GM18519 (cell line): ENCODE measurements at regions not wholly inside any gene's neighbourhood (a gene's known extent, or its start where the extent isn't known, plus 50 kb on each side); places are given as distances from the start of the nearest gene placed in this dataset.

Experiments
- ATAC-seq: cut with Tn5 transposase; IDR thresholded peaks from one replicate; pipeline ENCODE4 v1.9.1; 2021; ENCODE audit warnings: mild to moderate bottlenecking, moderate library complexity; ENCODE audit not compliant: unreplicated experiment, low FRiP score

DNA sequence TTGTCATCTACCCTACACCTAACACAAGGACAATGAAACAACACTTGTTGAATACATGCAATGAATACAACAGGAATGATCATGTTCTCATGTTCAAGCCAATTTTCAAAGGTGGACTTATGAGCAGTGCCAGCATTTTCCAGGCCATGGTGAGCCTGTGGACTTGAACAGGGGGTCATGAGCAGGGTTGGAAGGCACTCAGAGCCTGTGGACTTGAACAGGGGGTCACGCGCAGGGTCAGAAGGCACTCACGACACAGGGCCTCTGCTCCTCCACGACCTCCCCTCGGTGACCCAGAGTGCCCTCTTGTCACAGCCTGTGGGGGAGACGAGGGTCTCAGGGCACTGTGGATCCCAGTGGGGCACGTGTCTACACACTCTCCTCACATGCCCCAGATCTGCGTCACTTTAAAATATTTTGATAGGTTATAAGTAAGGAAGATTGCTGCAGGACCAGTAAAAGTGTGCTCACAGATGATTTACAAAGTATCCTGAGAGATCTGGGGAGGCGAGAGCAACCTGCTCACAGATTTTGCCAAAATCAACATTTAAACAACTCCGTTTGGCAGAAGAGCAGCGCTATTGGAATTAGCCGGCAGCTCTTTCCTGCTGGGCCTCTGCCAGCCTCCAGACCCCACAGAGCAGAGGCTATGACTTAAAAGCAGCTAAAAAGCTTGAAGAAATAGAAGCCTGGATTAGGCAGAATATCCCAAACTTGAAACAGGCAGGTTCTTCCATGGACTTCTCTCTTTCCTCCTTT is 121.9 kb downstream of the TMEM18 start:
- ATAC-seq: no peak

DNA sequence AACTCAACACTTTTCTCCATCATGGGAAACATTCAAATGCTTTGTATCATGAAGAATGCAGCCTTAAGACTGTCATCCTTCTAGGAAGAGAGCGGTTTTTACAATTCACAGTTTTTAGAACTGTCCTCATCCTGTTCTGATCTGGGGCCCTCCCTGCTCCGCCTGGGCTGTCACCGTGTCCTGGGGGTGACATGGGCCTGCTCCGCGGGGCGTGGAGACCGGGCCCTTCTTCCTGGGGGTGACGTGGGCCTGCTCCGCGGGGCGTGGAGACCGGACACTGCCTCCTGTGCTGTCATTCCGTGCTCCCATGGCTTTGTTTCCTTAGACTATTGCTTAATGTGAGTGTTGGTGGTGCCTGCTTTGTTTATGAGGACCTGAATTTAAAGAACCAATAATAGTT is 122.8 kb downstream of the TMEM18 start:
- ATAC-seq: no peak

DNA sequence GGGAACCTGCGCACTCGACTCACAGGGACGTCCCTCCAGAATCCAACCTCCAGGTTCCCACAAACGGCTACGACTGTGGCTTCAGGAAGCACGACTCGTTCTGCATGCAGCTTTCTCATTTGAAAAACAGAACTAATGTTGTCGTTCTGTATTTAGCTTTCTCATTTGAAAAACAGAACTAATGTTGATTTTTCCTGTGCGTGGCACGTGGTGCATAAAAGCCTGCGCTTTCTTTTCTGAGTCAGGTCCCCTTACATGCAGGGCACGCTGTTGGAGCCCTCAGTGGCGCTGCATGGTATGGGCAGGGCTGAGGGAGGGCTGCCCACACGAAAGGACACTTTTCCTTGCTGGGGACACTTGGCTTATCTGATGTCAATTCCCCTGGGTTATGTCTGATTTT is 124.3 kb downstream of the TMEM18 start:
- no peak for ATAC-seq

DNA sequence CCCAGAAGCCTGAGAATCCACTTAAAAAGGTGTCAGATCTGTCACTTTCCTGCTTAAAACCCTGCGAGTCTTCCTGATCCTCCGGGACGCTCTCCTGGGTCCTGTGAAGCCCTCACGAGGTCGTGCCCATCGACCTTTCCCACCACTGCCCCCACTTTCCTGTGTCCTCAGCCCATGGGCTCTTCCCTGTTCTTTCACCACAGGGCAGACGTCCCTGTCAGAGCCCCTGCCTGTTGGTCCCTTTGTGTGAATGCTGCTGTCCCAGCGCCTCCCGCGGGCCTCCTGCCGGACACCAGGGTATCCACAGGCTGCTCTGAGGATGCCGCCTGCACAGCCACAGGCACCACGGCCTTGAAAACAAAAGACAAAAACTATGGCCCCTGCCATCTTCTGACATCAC is 125.6 kb downstream of the TMEM18 start:
- no peak for ATAC-seq

DNA sequence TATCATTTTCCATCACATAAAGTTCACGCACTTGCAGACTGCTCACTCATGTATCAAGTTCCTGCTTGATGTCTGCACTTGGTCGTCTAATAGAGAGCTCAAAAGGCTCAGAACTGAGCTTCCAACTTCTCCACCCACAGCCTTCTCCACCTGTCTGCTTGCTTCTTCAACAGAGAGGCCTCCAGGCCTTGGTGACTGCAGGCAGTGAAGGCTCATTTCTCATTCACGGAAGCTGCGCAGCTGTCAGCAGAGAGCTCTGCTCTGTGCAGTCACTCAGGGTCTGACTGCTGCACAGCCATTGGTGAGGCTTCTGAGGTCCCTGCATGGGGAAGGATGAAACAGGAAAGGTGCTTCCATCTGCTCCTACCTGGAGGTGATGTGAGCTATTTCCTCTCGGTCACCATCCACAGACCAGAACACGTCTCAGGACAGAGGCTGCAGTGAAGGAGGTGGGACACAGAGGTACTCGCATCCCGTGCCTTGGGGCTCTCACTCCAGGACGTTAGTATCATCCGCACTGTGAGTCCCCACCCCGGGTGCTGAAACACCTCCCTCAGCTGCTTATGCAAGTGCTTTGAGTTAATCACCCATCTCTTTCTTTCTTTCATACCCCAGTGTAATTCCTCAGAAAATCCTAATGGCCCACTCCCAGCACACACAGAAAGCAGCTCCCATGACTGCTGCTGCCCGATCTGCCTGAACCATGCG is 126.2 kb downstream of the TMEM18 start:
- peak; percentile 83 for ATAC-seq

DNA sequence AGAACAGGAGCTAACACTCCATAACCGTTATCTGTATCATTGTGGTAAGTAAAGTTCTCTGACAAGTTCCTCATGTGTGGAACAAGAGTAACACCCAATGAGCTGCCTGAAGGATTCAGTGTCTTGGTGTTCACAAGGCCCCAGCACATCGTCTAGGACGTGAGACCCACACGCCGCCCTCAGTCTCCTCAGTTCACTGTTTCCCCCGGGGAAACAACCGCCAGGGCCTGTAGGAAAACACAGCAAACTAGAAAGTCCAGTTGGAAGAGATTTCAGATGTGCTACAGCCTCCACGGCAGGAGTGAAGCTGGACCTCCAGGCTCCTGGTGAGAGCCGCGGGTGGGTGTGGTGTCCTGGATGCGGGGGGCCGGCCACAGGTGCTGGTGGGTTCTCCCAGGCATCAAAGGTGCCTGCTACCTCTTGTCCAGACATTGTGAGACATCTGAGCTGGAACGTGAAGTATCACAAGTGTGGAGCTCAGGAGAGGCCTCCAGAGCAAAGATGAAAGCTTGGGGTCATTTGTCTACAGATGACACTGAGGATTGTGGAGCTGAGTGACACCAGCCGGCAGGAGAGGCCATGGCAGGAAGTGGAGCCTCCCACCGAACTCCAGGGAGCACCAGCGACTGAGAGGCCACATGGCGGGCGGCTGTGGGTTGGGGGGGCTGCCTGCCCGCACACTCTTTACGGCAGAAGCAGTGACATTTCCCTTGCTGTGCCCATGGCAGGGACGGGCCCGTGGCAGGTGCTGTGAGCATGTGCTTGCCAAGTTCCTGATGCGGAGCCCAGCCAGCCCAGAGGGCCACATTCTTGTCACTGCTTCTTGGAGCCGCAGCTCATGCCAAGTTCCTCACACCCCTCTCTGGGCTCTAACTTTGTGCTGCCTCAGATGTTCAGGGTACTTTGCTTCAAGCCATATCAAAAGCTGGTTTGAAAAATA is 131.2 kb downstream of the TMEM18 start:
- ATAC-seq: no peak

DNA sequence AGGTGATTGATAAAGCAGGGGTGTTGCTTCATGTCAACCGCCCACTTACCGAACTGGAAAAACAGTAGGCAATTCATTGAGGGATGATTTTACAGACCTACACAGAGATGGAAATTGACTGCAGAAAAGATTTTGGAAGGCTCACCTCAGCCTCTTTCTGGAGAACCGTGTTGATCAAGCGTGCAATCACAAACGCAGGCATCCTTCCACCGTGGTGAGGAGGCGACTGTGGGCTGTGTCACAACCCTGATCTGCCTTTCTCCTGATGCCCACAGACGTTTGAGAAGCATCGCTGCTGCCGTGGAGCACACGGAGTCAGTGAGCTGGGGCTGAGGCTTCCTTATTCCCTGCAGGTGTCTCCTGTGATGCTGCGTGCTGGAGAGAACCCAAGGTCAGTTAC is 132.0 kb downstream of the TMEM18 start:
- ATAC-seq: no peak

DNA sequence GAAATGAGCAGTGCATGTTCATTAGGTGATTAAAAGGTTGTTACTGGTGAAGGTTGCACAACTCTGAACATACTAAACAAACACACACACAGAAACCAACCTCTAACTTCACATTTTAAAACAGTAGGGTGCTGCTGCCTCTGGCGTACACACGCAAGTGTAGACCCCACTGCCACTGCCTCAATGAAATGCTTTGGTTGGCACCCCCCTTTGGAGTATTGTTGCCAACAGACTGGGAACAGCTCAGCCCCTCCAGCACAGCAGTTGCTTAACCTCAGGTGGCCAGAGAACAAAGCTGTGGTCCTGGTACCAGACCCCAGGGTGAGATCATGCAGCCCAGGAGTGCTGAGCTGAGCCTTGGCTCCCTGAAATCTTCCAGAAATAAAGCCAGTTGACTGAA is 138.6 kb downstream of the TMEM18 start:
- no peak for ATAC-seq

DNA sequence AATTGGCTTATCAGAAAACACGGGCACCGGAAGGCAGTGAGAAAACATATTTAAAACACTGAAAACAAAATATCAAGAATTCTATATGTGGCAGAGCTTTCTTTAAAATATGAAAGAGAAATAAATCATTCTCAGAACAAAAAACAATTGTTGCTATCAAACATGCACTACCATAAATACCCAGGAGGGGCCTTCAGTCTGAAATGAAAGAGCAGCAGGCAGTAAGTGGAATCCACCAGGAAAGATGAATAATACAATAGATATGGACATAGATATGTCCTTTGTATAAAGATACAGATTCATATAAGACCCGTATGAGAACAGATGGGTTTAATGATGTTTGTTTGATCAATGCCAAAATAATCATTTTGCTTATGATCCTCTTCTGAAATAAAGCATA is 142.0 kb downstream of the TMEM18 start:
- no peak for ATAC-seq

DNA sequence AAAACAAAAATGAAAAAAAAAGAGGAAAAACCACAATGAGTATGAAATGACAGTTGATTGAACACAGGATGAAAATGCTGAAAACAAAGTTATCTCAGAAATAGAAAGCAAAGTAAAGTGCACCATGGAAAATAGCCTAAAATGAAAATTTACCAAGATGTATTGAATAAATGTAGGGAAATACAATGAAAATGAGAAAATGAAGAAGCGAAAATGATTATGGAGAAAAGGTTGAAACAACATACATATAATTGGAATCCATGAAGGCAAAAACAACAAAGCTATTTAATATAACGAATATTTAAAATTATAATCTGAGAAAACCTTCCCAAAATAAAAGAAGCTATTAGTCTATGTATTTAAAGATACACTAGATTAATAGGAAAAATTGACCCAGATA is 147.4 kb downstream of the TMEM18 start:
- no peak for ATAC-seq

DNA sequence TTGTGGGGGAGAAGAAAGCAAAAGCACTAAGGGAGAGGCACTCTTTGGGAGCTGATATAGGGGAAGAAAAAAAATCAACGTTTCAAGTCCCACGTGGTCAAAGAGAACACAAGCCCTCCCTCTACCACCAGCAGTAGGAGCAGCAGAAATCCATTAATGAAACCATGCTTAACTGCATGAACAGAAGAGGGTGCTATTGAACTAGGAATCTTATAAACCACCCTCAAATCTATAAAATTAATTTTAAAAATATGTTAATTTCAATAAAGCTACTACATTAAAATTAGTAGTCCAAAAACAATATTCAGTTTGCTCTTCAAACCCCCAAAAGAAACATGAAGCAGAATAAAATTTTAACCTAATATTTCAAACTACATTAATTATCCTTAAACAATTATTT is 147.8 kb downstream of the TMEM18 start:
- ATAC-seq: no peak

DNA sequence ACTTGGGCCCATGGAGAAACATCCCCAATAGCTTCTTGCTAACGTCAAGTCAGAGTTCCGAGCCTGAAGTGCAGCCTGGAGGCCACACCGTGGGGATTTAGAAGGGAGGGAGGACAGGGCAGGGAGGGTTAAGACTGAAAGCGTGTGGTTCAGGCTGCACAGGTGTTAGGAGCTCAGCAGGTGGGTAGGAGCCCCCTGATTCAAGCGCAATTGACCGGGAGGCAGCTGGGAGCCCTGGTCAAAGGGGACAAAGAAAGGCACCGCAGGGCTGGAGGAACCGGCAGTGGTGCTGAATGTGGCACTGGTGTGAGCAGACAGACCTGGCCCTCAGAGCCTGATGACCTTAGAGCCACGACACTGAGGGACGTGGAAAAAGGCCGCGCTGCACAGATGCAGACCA is 149.6 kb downstream of the TMEM18 start:
- ATAC-seq: no peak

DNA sequence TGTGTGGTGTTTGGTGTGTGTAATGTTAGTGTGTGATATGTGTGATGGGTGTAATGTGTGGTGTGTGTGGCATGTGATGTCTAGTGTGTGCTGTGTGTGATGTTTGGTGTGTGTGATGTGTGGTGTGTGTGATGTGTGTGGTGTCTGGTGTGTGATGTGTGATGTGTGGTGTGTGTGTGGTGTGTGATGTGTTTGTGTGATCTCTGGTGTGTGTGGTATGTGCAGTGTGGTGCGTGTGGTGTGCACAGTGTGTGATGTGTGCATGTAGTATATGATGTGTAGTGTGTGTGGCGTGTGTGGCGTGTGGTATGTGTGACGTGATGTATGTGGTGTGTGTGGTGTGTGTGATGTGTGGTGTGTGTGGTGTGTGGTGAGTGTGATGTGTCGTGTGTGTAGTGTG is 150.3 kb downstream of the TMEM18 start:
- ATAC-seq: no peak

DNA sequence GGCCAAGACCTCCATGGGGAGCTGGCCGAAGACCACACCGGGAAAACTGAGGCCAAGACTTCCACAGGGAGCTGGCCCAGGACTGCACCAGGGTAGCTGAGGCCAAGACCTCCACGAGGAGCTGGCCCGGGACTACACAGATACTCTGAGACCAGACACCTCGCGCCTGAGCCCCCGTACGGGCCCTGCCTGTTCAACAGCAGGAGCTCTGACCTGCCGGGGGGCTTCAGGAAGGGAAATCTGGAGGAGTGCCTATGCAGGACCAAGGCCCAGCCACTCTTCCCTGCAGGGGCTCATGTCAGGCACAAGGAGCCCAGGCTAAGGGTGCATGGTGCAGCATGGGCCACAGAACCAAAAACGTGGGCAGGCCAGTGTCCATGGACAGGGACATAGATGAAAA is 151.6 kb downstream of the TMEM18 start:
- ATAC-seq: no peak

DNA sequence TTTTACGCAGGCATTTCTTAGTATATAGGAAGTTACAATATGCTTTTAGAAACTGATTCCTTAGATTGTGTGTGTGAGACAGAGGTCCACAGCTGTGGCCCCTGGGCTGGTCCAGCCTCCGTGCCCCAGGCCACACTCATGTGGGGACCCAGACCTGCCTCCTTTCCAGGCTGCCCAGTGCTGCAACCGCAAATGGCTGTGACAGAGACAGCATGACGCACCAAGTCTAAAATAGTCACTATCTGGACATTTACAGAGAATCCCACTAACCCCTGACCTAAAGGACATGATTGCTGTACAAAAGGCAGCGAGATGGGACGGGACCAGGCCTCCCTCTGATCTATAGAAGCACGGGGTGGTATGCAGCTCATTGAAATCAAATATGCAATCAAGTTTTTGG is 152.2 kb downstream of the TMEM18 start:
- no peak for ATAC-seq

DNA sequence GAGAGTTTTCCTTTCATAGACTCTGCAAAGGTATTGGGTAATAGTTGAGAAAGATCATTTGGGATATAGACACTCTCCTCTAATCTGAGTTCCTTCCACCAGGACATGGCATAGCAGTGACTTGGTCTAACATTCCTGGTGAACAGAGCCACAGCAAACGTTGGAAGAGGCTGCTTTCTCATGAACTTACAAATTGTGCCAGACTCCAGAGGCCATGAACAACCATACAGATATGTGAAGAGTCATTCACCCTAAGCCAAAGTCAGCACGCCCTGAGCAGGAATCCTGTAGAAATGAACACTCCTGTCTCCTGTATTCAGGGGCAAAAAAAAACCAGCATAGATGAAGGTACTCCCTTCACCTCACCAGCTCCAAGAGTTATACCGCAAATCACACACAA is 152.8 kb downstream of the TMEM18 start:
- no peak for ATAC-seq

DNA sequence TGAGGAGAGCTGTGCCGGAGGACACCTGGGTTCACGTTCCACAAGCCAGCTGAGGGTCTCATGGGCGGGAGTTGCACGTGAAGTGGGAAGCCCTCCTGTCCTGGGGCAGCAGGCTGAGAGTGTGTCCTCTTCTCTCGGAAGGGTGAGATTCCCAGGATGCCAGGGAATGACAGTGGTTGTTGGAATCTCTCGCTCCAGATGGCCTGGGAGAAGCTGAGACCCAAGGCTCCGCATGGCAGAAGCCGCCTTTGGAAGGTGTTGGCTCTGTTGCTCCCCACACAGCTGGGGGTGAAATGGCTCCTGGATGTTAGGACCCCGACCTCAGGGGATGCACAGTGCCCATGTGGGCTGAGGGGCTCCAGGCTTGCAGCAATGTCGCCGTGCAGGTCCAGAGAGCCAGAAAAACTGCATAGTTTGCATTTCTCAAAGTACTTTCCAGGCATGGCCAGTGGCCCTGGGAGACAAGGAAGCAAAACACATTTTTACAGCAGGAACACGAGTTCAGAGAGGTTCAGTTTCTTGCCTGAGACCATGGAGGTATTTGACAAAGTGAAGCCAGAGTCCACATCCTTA is 153.4 kb downstream of the TMEM18 start:
- no peak for ATAC-seq

DNA sequence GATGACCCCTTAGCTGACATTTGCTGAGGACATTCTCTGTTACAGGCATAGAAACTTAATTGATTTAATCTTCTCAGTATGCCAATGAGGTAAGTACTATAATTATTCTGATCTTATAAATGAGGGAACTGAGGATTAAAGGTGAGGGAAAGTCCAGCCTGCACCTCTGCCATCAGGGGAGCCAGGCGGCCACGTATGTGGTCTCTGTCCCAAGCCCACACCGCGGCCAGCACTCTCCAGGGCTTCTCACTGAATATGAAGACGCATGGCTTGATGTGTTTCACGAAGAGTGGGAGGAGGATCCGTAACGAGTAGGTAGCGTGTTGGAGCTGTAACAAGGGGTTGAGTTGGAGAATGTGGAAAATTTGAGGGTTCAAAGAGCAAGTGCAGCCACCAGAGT is 154.4 kb downstream of the TMEM18 start:
- ATAC-seq: no peak

DNA sequence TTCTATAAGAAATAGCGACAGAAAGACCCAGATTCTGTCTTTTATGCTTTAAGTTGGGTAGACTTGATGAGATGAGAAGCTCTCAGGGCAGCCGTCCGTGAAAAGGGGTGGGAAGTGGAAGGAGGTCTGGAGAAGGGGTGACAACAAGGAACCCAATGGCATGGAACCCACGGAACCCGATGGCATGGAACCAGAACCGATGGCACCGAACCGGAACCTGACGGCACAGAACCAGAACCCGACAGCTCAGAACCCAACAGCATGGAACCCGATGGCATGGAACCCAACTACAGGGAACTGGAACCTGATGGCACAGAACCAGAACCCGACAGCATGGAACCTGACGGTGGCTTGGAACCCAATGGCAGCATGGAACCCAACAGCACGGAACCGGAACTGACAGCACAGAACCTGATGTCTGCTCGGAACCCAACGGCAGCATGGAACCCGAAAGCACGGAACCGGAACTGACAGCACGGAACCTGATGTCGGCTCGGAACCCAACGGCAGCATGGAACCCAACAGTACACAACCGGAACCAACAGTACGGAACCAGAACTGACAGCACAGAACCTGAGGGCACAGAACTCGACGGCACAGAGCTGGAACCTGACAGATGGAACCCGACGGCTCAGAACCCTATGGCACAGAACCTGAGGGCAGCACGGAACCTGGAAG is 155.2 kb downstream of the TMEM18 start:
- no peak for ATAC-seq

DNA sequence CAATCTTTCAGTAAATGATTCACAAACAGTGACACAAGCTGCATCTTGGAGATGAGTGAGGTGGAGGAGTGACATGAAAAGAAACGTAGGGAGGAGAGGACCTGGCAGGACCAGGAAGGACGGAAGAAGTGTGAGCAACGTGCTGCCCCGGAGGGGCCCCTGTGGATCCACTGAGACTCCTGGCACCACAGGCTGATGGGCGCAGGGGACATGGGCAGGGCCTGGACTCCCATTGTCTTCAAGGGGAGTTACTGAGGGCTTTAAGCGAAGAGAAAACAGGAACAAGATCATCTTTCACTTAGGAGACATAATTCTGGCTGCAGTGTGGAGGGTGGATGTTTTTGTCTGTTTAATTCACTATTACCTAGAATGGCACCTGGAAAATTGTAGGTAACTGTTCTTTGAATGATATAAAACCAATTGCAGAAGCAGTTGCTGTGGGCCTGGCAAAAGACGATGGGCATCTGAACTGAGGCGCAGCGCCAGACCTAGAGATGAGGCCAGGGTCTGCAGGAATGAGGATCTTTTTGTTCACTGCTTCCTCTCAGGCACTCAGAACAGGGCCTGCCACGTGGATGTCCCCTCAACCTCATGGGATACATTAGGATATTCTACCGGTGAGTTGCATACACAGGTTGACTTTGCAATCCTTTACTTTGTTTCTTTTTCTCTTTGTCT is 156.4 kb downstream of the TMEM18 start:
- no peak for ATAC-seq
